Adrenal gland (tissue), 9 donors: ENCODE measurements at regions not wholly inside any gene's neighbourhood (a gene's known extent, or its start where the extent isn't known, plus 50 kb on each side); places are given as distances from the start of the nearest gene placed in this dataset.

ENCODE experiments used
- DNase-seq, 7 donors: peaks; one replicate each; pipeline ENCODE4 v3.0.0-alpha.2; 2019 to 2020
- H3K27ac ChIP-seq, 5 donors: fragments of 200-600 bp; sonication (generic) in 4 of 5; 1 replicate in 3 of 5; 2 replicates in 2 of 5; pipeline versions ENCODE4 v1.5.1 to v1.8.0; 2016 to 2020; ENCODE audit warnings: mild to moderate bottlenecking in 1 of 5
- H3K27me3 ChIP-seq: fragments of 200-600 bp; 2 replicates; pipeline ENCODE4 v1.8.0; 2021
- H3K36me3 ChIP-seq, 2 donors: fragments of 200-600 bp; replicated peaks in 1 of 2; 1 replicate in 1 of 2; 2 replicates in 1 of 2; pipeline versions ENCODE4 v1.5.1 to v1.8.0; 2018 to 2022
- H3K4me1 ChIP-seq, 2 donors: fragments of 200-600 bp; replicated peaks in 1 of 2; 1 replicate in 1 of 2; 2 replicates in 1 of 2; pipeline versions ENCODE4 v1.5.1 to v1.8.0; 2018 to 2021
- H3K4me3 ChIP-seq, 4 donors: fragments of 200-600 bp; sonication (generic) in 3 of 4; one replicate each; pipeline ENCODE4 v1.5.1; 2016 to 2018
- H3K9me3 ChIP-seq, 3 donors: fragments of 200-600 bp; sonication (generic) in 1 of 3; replicated peaks in 1 of 3; 1 replicate in 2 of 3; 2 replicates in 1 of 3; pipeline versions ENCODE4 v1.5.1 to v1.8.0; 2016 to 2021
- CTCF ChIP-seq, 6 experiments: fragments of 450-650 bp in 4 of 6; fragments of 200-600 bp in 2 of 6; sonication (generic) in 1 of 6; IDR thresholded peaks; 1 replicate in 5 of 6; 2 replicates in 1 of 6; pipeline versions ENCODE4 v1.5.1 to v1.8.0; 2016 to 2021; ENCODE audit warnings: antibody characterized with exemption in 6 of 6, mild to moderate bottlenecking in 2 of 6, moderate library complexity in 1 of 6
- POLR2A ChIP-seq, 2 donors: fragments of 450-650 bp; IDR thresholded peaks; one replicate each; pipeline ENCODE4 v1.6.1; 2017; ENCODE audit warnings: antibody characterized with exemption in 2 of 2, mild to moderate bottlenecking in 2 of 2, moderate library complexity in 1 of 2
- WGBS, 4 donors: extraction: QIAGEN DNeasy Blood & Tissue Kit in 2 of 4; methylation state at CpG; one replicate each; pipeline versions ENCODE4 v1.1.5 to v1.1.7; 2013 to 2017; 5-methylcytosine and 5-hydroxymethylcytosine counted together
- intact Hi-C, 2 donors: fragments of 100-400 bp; cut with DNase I; formaldehyde crosslinking; loops; one replicate each; pipeline versions ENCODE4 v1.14.1 to v1.15.0; 2022 to 2023
- donor health status: healthy with polysubstance abuse.
- donor health status: Bipolar disorder and iron deficiency.
- donor health status: DM: yes; HTN: yes; CAD: no.
- donor health status: DM: no; HTN: no; CAD: no.
- donor health status: DM: no; HTN: no; CAD: no.

- intact Hi-C loops: no loop called here
- H3K4me3 ChIP-seq: no peak overlapping the region
- TF ChIP-seq CTCF (IDR thresholded peaks at IDR 0.05) (no peak), POLR2A (IDR thresholded peaks at IDR 0.05) (no peak)
- H3K9me3 ChIP-seq: no peaks in the 10 kb centered on the region
- WGBS, 4 donors: 89 to 92% (median 90%) methylated on average over 10 to 11 of the region's 11 CpGs
- DNase-seq: no peak
- no peak overlapping the region for H3K27ac ChIP-seq
- peaks cover 0 to 8% of the 10 kb centered on the region in 2 donors for H3K4me1 ChIP-seq
- no peaks in the 10 kb centered on the region for H3K36me3 ChIP-seq
- H3K27me3 ChIP-seq: no peaks in the 10 kb centered on the region
These were observed 481.5 kb upstream of the ZFHX3 start for GRCh38 chr16:73529303-73530012.

GRCh38 chr16:73527187-73527586 is 479.3 kb upstream of the ZFHX3 start:
- WGBS, 4 donors: 85 to 92% (median 88%) methylated on average over 3 to 4 of the region's 4 CpGs
- no peak for DNase-seq

GRCh38 chr16:73526011-73526804 is 478.3 kb upstream of the ZFHX3 start:
- no peak for TF ChIP-seq CTCF (IDR thresholded peaks at IDR 0.05)
- no peak for DNase-seq
- intact Hi-C loops: no loop called here
- no peak overlapping the region for H3K4me3 ChIP-seq
- H3K36me3 ChIP-seq: no peaks in the 10 kb centered on the region
- H3K27me3 ChIP-seq: no peaks in the 10 kb centered on the region
- WGBS, 4 donors: 57 to 71% (median 62%) methylated on average over 13 of the region's 13 CpGs
- H3K9me3 ChIP-seq: no peaks in the 10 kb centered on the region
- no peak overlapping the region for H3K27ac ChIP-seq
- H3K4me1 ChIP-seq: peaks cover 0 to 8% of the 10 kb centered on the region in 2 donors

More at GRCh38 chr16:73527187-73527586, 479.3 kb upstream of the ZFHX3 start:
- TF ChIP-seq CTCF (IDR thresholded peaks at IDR 0.05) (peak in 2 of 6 experiments; percentile 17 to 31), POLR2A (IDR thresholded peaks at IDR 0.05) (no peak)
- Histone ChIP-seq H3K9me3 (no peaks in the 10 kb centered on the region), H3K36me3 (no peaks in the 10 kb centered on the region), H3K27ac (no peak overlapping the region), H3K4me3 (no peak overlapping the region), H3K27me3 (no peaks in the 10 kb centered on the region), H3K4me1 (peaks cover 0 to 8% of the 10 kb centered on the region in 2 donors)
- intact Hi-C loops: no loop called here

- Histone ChIP-seq H3K4me3 (no peak overlapping the region), H3K9me3 (no peaks in the 10 kb centered on the region), H3K4me1 (peaks cover 0 to 8% of the 10 kb centered on the region in 2 donors), H3K27ac (no peak overlapping the region), H3K36me3 (no peaks in the 10 kb centered on the region), H3K27me3 (no peaks in the 10 kb centered on the region)
- DNase-seq: no peak
- TF ChIP-seq POLR2A (IDR thresholded peaks at IDR 0.05) (no peak), CTCF (IDR thresholded peaks at IDR 0.05) (no peak)
- WGBS, 4 donors: 75 to 89% (median 84%) methylated on average over 4 of the region's 4 CpGs
- intact Hi-C loops: no loop called here
These were observed 475.3 kb upstream of the ZFHX3 start for GRCh38 chr16:73523209-73523608.
